ENCODE measurements at regions not wholly inside any gene's neighbourhood (a gene's known extent, or its start where the extent isn't known, plus 50 kb on each side); places are given as distances from the start of the nearest gene placed in this dataset.

- TF ChIP-seq FOXA1 (IDR thresholded peaks at IDR 0.05) (no peak), CTCF (IDR thresholded peaks at IDR 0.05; ENCODE audit: low read depth, low read length, missing input control) (no peak), REST (IDR thresholded peaks at IDR 0.05) (no peak), ATF3 (IDR thresholded peaks at IDR 0.05) (no peak), MAX (IDR thresholded peaks at IDR 0.05) (no peak), JUND (IDR thresholded peaks at IDR 0.05) (no peak), YY1 (IDR thresholded peaks at IDR 0.05) (no peak), TAF1 (conservative IDR thresholded peaks at IDR 0.05) (no peak), GABPA (IDR thresholded peaks at IDR 0.05 in 1 of 2, conservative IDR thresholded peaks at IDR 0.05 in 1 of 2) (no peak), HNF4G (IDR thresholded peaks at IDR 0.05) (no peak), SP1 (IDR thresholded peaks at IDR 0.05) (no peak)
These were observed 150.5 kb upstream of the KRR1 start for GRCh38 chr12:75661908-75662307.

Measured in liver (tissue), 3 donors.